NK-92 (cell line): ENCODE measurements at regions not wholly inside any gene's neighbourhood (a gene's known extent, or its start where the extent isn't known, plus 50 kb on each side); places are given as distances from the start of the nearest gene placed in this dataset.

Experiments used
- DNase-seq: peaks from one replicate; lab custom pipeline; 2025; ENCODE audit not compliant: unreplicated experiment; lab: John Stamatoyannopoulos, UW

DNA sequence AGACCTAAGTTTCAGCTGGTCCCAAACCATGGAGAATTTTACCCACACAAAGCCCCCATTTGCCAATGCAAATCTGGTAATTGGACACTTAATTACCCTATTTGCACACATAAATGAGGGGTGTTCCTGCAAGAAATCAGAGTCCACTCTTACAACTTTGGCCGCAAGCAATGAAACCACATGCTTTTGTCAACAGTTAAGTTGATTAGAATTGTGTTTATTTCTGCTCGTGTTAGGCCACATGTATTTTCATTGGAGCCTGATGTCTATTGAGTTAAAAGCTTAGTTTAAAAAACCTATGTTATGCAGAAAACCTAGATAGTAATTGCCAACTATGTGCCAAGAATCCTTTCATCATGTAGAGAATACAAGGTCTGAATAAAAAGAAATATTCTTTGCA lies 153.8 kb upstream of the CMC1 start:
- DNase-seq: no peak

DNA sequence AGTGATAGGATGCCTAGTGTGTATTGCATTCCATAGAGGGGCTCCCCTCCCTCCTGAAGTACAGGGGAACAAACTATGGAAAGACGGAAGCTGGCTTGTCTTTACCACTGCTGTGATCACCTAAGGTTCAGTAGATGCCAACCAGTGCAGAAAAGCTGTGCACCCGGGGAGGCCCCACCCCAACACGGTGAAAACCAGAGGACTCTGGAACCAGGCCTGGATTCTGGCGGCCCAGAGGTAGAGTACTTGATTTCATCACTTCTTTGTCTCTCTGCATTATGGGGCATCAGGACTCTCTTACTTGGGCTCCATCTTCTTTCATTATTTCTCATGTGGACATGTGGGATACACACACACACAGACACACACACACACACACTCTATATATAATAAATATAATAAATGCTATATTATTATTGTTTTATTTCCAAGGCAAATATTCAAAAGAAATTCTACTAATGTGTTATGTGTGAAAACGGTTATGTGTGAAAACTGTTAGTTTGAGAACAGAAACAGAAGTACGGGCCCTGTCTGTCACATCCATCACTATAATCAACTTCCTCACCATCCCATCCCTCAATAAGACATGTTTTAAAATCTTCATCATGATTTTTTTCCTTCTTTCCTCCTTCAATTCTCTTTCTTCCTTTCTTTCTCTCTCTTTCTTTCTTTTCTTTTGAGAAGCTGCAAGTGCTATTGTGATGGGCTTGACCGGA lies 152.4 kb upstream of the CMC1 start:
- no peak for DNase-seq

DNA sequence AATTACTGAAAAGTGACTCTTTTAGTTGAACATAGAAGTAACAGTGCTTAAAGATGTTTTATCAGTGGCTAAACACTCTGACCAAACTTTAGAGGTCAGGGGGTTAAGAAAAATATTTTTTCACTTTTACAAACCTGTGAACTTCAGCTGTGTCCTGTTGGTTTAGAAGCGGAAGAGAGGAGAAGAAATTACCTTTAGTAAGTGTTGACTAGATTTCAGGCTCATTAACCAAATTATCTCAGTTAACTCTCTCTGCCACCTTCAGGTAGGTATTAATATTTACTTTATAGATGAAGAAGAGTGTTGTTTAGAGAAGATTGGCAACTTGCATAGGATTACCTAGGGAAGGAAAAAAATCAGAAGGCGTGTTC lies 151.9 kb upstream of the CMC1 start:
- DNase-seq: no peak

DNA sequence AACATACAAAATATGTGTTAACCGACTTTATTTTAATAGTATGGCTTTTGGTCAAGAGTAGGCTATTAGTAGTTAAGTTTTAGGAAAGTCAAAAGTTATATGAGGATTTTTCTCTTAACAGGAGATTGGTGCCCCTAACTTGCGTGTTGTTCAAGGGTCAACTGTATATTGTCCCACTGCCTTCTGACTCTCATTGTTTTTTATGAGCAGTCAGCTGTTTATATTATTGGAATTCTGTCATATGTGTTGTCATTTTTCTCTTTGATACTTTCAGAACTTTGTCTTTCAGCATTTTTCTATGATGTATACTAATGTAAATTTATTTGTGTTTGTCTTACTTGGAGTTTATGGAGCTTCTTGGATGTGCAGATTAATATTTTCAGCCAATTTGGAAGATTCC lies 142.1 kb upstream of the CMC1 start:
- DNase-seq: no peak

DNA sequence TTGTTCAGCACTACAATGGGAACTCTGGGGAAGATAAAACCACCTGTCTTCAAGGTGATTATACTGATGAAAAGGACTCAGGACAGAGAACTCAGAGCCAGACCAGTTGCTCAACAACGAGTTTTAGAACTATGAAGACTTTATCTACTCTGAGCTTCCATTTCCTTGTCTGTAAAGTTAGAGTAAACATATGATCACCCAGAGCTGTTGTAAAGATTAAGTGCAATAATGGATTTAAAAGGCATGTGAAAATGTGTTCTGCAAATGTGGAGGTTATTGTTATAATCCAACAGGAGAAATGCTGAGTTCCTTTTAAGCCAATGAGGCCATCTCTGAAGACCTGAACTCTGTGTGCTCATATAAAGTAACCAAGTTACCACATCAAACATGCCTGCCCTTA lies 139.7 kb upstream of the CMC1 start:
- DNase-seq: no peak

DNA sequence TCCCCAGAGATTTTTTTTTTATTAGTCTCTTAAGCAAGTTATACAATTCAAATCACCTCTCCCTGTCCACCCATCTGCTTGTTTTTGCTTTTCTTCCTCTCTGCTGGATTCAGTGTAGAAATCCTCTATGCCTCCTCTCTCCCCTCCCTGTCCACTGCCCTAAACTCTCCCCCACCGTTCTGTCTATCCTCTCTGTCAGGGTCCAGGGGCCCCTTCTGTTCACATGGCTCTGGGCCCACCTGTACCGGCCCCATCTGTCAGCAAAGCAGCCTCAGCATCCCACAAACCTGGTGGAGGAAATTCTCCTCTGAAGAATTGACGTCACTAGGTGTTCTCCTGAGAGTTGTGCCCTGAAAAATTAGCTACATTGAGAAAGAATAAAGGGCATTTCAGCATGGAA lies 137.6 kb upstream of the CMC1 start:
- no peak for DNase-seq

DNA sequence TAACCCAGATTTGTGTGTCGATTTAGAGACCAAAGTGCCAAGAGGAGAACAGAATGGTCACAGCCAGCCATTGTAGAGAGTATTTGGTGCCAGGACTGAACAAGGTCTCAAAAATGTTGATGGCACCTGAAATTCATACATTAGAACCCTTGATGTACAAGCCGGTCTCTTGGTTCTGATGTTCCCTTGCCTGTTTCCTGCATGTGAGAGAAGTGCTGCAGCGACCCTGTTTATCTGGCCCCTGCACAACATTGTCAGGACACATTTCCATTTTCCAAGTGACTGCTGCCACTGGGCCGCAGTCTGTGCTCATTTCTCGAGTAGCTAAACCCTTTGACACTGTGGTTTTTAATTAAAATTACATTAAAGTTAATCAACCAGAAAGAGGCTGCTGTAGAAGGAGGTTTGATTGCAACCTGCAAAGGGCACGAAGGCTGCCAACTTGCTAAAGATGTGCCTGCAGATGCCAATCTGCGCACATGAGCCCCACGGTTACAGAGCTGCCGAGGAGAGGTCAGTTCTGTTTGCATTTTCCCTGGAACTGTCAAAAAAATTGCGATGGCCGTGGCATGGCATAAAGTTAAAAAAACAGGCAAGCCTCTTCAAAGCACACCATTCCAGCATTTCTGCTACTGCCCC lies 136.4 kb upstream of the CMC1 start:
- no peak for DNase-seq

DNA sequence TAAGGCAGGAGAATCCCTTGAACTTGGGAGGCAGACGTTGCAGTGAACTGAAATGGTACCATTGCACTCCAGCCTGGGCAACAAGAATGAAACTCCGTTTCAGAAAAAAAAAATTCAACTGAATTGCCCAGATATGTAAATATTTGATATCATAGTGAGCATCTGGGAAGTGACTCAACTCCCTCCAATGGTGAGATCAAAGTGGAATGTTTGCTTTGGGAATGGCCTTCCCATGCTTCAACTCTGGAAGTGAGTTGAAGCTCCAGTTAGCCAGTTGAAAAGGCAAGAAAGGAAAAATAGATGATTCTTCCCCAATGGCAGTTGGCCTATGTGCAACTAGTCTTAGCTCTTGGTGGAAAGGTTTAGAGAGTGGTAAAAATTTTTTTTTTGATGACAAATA lies 131.6 kb upstream of the CMC1 start:
- no peak for DNase-seq

DNA sequence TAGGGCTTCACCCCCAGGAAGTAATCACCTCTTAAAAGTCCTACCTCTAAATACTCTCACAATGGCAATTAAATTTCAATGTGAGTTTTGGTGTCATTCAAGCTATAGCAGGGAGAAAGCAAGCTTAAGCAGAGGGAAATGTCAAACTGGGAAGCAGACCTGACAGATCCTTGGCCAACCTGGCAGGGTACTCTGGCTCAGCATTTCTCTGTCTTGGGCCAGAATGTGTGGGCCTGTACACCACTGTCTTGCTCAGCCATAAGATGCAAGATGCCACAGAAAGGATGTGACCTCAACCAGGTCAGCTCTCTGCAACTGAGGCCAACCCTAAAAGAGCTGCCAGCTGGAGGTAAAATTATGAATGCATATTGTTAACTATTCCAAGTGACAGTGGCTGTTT lies 130.6 kb upstream of the CMC1 start:
- DNase-seq: no peak

DNA sequence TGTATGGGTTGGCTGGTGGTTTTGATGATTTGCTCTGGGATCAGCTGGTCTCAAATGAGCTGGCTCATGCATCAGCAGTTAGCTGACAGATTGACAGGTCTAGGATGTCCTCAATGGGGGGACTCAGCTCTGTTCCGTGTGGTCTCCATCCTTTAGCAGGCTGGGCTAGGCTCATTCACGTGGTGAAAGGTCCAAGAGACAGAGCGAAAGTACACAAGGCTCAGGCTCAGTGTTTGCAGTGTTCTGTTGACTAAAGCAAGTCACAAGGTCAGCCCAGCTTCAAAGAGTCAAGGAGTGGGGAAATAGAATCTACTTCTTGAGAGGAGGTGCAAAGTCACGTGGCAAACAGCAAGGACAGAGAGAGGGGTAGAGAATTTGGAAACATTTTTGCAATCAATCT lies 126.5 kb upstream of the CMC1 start:
- no peak for DNase-seq

DNA sequence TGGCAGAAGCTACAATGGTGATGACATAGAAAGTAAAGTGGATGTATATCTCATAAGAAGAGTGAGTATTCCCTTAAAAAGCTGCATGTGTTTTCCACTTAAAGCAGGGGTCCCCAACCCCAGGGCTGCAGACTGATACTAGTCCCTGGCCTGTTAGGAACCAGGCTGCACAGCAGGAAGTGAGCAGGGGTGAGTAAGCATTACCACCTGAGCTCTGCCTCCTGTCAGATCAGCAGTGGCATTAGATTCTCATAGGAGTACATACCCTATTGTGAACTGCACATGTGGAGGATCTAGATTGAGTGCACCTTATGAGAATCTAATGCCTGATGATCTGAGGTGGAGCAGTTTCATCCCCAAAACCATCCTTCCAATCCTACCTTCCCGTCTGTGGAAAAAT lies 126.1 kb upstream of the CMC1 start:
- DNase-seq: no peak

DNA sequence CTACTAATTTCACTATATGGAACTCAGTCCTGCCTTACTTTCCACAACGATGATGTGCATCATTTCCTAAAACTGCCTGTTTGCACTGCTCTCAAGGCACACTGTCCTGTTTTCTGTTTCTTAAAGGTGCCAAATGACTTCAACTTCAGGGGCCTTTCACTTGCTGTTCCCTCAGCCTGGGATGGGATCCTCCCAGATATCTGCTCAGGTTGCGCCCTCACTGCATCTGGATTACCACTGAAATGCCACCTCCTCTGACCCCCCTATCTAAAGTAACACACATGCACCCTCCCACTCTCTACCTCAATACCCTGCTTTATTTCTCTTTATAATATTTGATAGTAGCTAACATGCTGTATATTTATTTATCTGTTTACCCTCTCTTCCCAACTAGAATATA lies 123.8 kb upstream of the CMC1 start:
- DNase-seq: no peak

DNA sequence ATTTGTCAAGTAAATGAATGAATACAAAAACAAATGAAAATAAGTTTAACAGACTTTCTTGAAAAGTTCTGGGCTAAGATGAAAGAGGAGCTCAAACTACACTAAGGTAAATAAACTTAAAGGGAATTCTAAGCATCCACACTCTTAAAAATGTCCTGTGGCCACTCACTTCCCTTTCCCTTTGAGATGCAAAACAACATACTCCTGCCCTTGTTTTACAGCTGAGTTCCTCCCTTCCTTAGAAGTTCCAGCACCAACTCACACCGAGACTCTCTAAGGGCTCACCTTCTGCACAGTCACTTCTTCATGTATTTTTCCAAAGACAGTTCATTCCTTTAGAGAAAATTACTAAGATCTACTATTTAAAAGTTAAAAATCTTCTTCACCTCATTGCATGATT lies 123.3 kb upstream of the CMC1 start:
- no peak for DNase-seq

DNA sequence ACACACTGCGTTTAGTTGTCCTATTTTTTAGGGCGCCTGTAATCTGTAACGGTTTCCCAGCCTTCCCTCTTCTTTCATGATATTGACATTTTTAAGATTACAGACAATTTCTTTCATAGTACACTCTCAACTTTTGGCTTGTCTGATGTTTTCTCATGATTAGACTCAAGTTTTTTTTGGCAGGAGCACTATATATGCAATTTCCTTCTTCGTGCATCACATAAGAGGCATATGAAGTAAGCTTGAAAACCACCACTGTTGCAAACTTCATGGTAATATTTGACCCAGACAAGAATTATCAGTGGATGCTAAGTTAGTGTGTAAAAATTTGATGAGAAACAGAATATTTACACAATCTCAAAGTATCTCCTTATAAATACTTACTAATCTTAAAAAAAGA lies 119.2 kb upstream of the CMC1 start:
- no peak for DNase-seq

DNA sequence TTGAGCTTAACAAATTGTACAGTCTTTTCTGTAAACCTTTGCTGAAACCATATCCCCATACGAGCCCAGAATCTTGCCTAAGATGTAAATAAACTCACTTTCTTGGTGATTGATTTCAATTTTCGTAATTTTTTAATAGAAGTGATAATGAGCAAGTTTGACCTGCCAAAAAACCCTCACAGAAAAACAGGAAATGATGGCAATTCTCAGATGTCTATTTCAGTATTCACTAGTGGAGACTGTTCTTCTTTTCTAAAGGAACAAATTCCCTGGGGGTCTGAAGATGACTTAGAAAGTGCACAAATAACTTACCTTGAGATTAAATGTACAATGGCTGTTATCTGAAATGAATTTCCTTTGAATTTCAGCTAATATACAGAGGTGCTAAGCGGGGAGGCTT lies 116.5 kb upstream of the CMC1 start:
- no peak for DNase-seq

DNA sequence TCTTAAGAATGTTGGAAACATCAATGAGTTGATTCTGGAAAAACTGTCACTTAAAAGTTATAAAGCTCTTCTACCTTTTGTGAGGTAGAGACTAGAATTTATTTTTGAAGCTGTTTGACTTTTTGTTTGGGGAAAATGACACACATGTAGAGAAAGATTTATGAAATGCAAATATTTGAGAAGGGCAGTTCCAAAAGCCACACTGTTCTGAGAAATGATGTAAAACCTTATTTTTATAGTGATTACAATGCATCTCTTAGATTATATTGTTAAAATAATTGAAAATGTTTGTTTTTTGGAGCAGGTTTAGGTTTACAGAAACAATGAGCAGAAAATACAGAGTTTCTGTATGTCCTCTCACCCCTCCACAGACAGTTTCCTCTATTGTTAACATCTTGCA lies 116.1 kb upstream of the CMC1 start:
- DNase-seq: no peak

DNA sequence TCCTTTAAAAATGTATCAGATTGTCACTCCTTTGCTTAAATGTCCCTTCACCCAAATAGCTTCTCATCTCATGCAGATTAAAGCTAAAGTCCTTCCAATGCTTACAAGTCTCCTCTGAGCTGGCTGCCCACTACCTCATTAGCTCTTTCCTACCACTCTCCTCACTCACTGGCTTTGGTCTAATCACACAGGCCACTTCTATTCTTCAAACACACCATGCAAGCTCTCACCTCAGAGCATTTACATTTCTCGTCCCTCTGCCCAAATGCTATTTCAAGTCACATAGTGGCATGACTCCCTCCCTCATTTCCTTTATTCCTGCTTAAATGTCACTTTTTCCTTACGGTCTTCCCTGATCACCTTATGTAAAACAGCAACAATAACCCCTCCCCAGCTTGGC lies 110.6 kb upstream of the CMC1 start:
- DNase-seq: no peak

DNA sequence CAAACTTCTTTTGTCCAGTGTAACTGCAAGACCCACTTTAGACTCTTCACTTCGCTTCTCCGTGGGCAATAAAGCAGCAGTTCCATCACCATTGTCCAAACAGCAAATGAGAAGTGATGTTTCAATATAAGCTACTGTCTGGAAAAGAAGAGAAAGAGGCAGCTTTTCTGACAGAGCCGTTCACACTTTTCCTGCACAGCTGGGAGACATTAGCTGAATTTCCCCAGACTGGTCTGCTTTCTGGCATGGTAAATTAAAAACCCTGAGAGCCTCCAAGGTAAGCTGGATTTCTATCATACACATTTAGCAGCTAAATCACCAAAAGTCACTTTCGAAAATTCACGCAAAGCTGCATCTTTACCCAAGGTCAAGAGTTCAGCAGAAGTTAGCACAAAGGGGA lies 108.5 kb upstream of the CMC1 start:
- DNase-seq: no peak

DNA sequence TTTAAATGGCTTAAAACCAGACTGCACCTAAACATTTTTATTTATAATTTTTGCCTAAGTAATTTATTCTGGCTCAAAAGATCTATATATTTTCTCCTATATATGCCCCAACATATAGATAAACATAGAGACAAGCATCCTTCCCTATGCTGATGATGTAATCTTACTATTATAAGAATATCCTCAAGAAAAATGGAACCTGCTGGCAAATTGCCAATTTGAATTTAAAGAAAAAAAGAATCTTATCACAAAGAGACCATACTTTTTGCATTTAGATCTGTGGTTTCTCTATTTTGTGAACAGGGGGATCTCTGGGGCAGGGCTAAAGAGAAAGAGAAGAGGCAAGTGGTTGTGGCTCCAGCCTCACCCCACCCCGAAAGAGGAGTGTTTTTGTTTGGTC lies 107.2 kb upstream of the CMC1 start:
- no peak for DNase-seq

DNA sequence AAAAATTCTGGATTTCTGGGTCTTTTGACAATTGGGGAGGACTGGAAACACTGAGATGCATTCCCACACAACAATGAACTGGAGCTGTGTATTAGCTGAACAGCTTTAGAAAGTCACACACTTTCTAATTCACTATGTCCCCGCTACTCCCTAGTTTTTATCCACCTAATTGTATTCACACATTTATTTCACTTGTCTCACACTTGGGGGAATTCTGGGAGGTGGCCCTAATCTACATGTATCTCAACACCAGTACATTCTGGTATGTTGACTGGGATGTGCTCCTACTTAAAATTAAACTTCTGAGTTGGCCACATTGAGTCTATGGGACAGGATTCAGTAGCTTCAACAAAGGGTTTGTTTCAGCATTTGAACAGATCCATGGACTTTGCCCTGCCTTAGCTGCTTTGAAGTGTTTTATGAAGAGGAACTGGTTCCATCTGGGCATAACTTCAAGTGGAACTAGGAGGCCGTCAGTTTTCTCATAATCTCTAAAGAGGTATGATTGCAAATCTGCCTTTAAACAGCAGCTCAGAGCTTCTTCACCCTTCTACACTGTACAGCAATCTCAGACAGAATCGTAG lies 106.5 kb upstream of the CMC1 start:
- no peak for DNase-seq

DNA sequence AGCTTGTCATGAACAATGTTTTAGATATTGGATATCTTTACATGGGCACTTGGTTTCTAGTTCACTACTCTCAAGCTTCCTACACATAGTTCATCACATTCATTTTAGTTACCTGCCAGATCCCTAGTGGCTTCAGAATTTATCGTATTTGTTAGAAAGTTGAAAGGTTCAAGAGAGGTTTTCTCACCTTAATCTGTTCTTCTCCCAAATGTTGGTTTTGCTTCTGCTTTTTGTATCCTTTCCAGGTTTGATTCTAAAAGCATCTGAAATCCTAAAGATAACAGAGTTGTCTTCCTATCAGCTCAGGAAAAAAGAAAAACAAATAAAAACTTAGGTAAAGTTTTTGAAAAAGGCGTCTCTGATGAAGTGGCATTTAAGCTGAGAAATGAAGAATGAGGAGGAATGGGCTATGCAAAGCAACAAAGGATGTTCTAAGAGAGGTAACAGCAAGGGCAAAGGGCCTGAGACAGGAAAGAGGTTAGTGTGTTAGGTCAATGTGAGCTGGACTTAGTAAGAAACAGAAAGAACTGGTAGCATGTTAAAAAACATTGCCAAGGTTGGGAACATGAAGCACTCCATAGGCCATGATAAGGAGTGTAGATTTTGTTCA lies 104.7 kb upstream of the CMC1 start:
- DNase-seq: no peak

DNA sequence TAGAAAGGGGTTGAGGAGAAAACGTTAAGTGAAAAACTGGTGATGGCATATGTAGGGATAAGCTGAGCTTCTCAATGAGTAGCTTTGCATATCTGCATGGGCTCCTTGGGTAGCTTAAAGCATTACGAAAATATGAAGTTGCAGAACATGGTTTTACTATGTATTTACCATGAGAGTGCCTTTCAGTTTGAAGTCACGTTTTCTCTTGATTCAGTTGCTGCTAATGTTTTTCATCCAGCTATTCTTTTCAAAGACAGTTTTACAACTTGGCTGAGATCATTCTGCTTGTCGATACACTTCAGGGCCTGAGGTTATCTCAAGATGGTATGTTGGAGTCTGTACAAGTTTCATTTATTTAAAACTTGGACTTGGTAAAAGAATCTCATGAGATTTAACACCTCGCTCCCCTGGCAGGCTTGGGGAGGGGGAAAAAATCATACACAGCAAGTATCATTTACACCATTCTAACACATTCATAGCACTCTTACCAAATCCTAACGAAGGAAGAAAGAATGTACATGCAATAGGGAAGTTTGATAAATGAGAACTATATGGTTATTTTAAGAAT lies 103.3 kb upstream of the CMC1 start:
- no peak for DNase-seq
